WTC11 (cell line): ENCODE measurements at regions not wholly inside any gene's neighbourhood (a gene's known extent, or its start where the extent isn't known, plus 50 kb on each side); places are given as distances from the start of the nearest gene placed in this dataset.

Source experiments
- ATAC-seq: fragments of 200-7000 bp; cut with Tn5 transposase; 2 replicates; pipeline ENCODE4 v1.10.0; 2021; ENCODE audit warnings: mild to moderate bottlenecking, moderate library complexity
- CTCF ChIA-PET: fragments of 300-600 bp; sonication (Branson Sonifier 250); formaldehyde crosslinking; loops from one replicate; lab custom pipeline; 2021; ENCODE audit warnings: antibody characterized with exemption; lab: Charles Lee
- POLR2A ChIA-PET: fragments of 350-600 bp; sonication (Branson Sonifier 250); formaldehyde crosslinking; loops from one replicate; lab custom pipeline; 2021; ENCODE audit warnings: antibody characterized with exemption; lab: Charles Lee
- DNase-seq: peaks from one replicate; pipeline ENCODE4 v3.0.0; 2021; ENCODE audit warnings: low spot score
- H3K27ac Mint-ChIP-seq: 2 replicates; pipeline ENCODE4 v1.8.0; 2021; ENCODE audit warnings: mixed read lengths
- H3K27me3 Mint-ChIP-seq: 2 replicates; pipeline ENCODE4 v1.8.0; 2021; ENCODE audit warnings: low read depth, mild to moderate bottlenecking, moderate library complexity, mixed read lengths
- H3K36me3 Mint-ChIP-seq: 2 replicates; pipeline ENCODE4 v1.8.0; 2021; ENCODE audit warnings: mixed read lengths
- H3K4me1 Mint-ChIP-seq: 2 replicates; pipeline ENCODE4 v1.8.0; 2022; ENCODE audit warnings: mixed read lengths
- H3K4me3 Mint-ChIP-seq: 2 replicates; pipeline ENCODE4 v1.8.0; 2021; ENCODE audit warnings: mild to moderate bottlenecking, moderate library complexity, mixed read lengths
- H3K9me3 Mint-ChIP-seq: 2 replicates; pipeline ENCODE4 v1.8.0; 2021; ENCODE audit warnings: mixed read lengths
- ATF6 ChIP-seq: sonication (generic); formaldehyde crosslinking; IDR thresholded peaks from 2 replicates; pipeline ENCODE4 v1.8.1; 2023; ENCODE audit warnings: mild to moderate bottlenecking, missing genetic modification reagents
- HMGXB4 ChIP-seq: sonication (generic); formaldehyde crosslinking; IDR thresholded peaks from 2 replicates; pipeline ENCODE4 v1.8.1; 2023; ENCODE audit warnings: mild to moderate bottlenecking, moderate library complexity, missing genetic modification reagents
- SOX15 ChIP-seq: fragments of 250-450 bp; sonication (Bioruptor Pico); IDR thresholded peaks from 2 replicates; pipeline ENCODE4 v1.9.0; 2021; ENCODE audit warnings: mild to moderate bottlenecking
- ZNF423 ChIP-seq: fragments of 250-450 bp; sonication (Bioruptor Pico); IDR thresholded peaks from 2 replicates; pipeline ENCODE4 v2.1.2; 2022; ENCODE audit warnings: mild to moderate bottlenecking, moderate library complexity
- ZNF425 ChIP-seq: fragments of 250-450 bp; sonication (Bioruptor Pico); conservative IDR thresholded peaks from 2 replicates; pipeline ENCODE4 v1.9.0; 2021; ENCODE audit warnings: mild to moderate bottlenecking
- TF ChIP-seq, protein P1 (sequence below): sonication (generic); formaldehyde crosslinking; IDR thresholded peaks from 2 replicates; pipeline ENCODE4 v1.8.0; 2022; ENCODE audit warnings: missing genetic modification reagents

DNA sequence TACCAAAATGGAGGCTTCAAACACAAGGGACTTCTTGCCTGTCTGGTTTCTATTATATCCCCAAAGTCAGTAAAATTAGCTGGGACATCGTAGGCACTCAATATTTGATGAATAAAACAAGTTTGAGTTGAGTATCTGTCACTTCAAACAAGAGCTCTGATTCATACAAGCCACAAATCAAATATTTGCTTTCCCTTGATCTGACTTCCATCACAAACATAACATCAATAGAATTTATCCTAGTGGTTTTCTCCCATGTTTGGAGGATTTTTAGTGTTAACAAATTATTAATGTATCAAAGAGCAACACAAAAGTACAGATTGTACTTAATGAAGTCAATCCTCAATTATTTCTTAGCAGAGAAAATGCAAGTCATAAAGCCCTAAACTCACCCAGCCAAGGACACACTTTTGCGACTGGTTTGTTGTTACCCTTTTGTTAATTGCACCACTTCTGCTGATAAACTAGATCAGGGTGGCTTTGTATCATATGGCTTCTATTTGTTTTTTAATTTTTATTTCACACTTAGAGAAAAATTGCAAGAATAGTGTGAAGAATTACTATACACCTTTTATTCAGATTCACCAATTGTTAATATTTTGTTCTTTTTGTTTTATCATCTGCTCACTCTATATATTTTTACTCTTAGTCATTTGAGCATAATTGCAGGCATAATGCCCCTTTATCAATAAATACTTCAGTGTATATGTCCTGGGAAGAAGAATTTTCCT, 117.4 kb upstream of the PRDM1 start (continued):
- no peak for TF ChIP-seq ZNF425 (CRISPR knock-in tag)
- TF ChIP-seq, protein P1, sequence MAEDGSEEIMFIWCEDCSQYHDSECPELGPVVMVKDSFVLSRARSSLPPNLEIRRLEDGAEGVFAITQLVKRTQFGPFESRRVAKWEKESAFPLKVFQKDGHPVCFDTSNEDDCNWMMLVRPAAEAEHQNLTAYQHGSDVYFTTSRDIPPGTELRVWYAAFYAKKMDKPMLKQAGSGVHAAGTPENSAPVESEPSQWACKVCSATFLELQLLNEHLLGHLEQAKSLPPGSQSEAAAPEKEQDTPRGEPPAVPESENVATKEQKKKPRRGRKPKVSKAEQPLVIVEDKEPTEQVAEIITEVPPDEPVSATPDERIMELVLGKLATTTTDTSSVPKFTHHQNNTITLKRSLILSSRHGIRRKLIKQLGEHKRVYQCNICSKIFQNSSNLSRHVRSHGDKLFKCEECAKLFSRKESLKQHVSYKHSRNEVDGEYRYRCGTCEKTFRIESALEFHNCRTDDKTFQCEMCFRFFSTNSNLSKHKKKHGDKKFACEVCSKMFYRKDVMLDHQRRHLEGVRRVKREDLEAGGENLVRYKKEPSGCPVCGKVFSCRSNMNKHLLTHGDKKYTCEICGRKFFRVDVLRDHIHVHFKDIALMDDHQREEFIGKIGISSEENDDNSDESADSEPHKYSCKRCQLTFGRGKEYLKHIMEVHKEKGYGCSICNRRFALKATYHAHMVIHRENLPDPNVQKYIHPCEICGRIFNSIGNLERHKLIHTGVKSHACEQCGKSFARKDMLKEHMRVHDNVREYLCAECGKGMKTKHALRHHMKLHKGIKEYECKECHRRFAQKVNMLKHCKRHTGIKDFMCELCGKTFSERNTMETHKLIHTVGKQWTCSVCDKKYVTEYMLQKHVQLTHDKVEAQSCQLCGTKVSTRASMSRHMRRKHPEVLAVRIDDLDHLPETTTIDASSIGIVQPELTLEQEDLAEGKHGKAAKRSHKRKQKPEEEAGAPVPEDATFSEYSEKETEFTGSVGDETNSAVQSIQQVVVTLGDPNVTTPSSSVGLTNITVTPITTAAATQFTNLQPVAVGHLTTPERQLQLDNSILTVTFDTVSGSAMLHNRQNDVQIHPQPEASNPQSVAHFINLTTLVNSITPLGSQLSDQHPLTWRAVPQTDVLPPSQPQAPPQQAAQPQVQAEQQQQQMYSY (CRISPR knock-in tag), result no peak

DNA sequence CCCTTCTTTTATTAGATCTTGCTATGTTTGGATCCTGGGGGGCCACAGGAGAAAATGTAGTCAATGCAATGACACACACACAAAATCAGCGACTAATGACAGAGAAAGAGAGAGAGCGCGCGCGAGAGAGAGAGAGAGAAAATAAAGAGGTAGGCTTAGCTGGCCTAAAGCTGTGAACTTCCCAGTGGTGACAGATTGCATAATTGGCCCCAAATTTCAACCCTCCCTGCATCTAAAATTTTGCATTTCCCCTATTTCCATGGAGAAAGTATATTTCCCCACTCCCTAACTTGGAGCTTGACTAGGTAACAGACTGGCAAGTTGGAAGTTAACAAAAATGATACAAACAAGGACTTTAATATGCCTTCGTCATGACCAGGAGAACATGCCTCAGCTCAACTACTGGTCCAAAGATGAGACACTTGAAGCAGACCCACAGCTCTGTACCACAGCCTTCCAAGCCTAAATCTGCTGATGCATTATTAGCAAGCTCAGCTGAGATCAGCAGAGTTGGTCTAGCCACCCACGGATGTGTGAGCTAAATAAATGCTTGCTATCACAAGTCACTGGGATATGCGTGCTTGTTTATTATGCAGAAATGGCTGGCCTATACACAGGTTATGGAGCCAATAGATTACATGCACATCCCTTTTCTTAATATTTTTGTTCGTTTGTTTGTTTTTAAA, 118.1 kb upstream of the PRDM1 start:
- Mint-ChIP-seq H3K4me3 (no peak overlapping the region), H3K4me1 (no peaks in the 10 kb centered on the region), H3K9me3 (peaks cover 17% of the 10 kb centered on the region), H3K27ac (no peak overlapping the region), H3K27me3 (peaks cover 2% of the 10 kb centered on the region; the same call in 1 of the 2 replicates), H3K36me3 (peaks cover 7% of the 10 kb centered on the region)
- ChIA-PET CTCF (no interaction called here), POLR2A (no interaction called here)
- DNase-seq (no peak), ATAC-seq (no peak)
- no peak for TF ChIP-seq ZNF423 (CRISPR knock-in tag)

GRCh38 chr6:105966481-105966880, 119.7 kb upstream of the PRDM1 start:
- H3K27me3 Mint-ChIP-seq, result no peaks in the 10 kb centered on the region
- ChIA-PET CTCF (interaction anchor here (0.6 kb wide), 2 partner anchors 10 to 57 kb away, joined by 3 to 4 read pairs; no protein-coding TSS in a partner anchor), POLR2A (no interaction called here)
- H3K4me1 Mint-ChIP-seq, result peaks cover 8% of the 10 kb centered on the region
- TF ChIP-seq SOX15 (CRISPR knock-in tag) (no peak), ATF6 (CRISPR knock-in tag) (no peak), HMGXB4 (CRISPR knock-in tag) (no peak)
- peaks cover under 1% of the 10 kb centered on the region; the same call in 1 of the 2 replicates for H3K9me3 Mint-ChIP-seq
- ATAC-seq, result no peak
- no peak for DNase-seq
- no peak overlapping the region for H3K27ac Mint-ChIP-seq
- no peak overlapping the region for H3K4me3 Mint-ChIP-seq
- no peaks in the 10 kb centered on the region for H3K36me3 Mint-ChIP-seq
